Nephron progenitor cell (in vitro differentiated cells): ENCODE measurements at regions not wholly inside any gene's neighbourhood (a gene's known extent, or its start where the extent isn't known, plus 50 kb on each side); places are given as distances from the start of the nearest gene placed in this dataset.

Source experiments
- DNase-seq: peaks from one replicate; pipeline ENCODE4 v3.0.0; 2021
- H3K27ac Mint-ChIP-seq: 2 replicates; pipeline ENCODE4 v1.8.0; 2021; ENCODE audit warnings: mild to moderate bottlenecking, moderate library complexity, mixed read lengths
- H3K27me3 Mint-ChIP-seq: 2 replicates; pipeline ENCODE4 v1.8.0; 2021; ENCODE audit warnings: mild to moderate bottlenecking, low read depth, mixed read lengths; ENCODE audit not compliant: poor library complexity
- H3K36me3 Mint-ChIP-seq: 2 replicates; pipeline ENCODE4 v1.8.0; 2021; ENCODE audit warnings: low read depth, mixed read lengths
- H3K4me1 Mint-ChIP-seq: 2 replicates; pipeline ENCODE4 v1.8.0; 2021; ENCODE audit warnings: mixed read lengths
- H3K4me3 Mint-ChIP-seq: 2 replicates; pipeline ENCODE4 v1.8.0; 2021; ENCODE audit warnings: mild to moderate bottlenecking, moderate library complexity, mixed read lengths
- H3K9me3 Mint-ChIP-seq: 2 replicates; pipeline ENCODE4 v1.8.0; 2021; ENCODE audit warnings: mild to moderate bottlenecking, moderate library complexity, mixed read lengths
- CTCF ChIP-seq: fragments of 200-600 bp; sonication (generic); IDR thresholded peaks from 2 replicates; pipeline ENCODE4 v1.5.0; 2021; ENCODE audit warnings: antibody characterized with exemption

- Mint-ChIP-seq H3K4me1 (no peaks in the 10 kb centered on the region), H3K27me3 (no peaks in the 10 kb centered on the region), H3K27ac (no peak overlapping the region), H3K9me3 (peaks cover under 1% of the 10 kb centered on the region), H3K4me3 (no peak overlapping the region), H3K36me3 (no peaks in the 10 kb centered on the region)
- DNase-seq: no peak
- no peak for TF ChIP-seq CTCF
Measured at GRCh38 chr4:46450556-46450955, 60.6 kb upstream of the GABRA2 start.

GRCh38 chr4:46445710-46446314 lies 55.9 kb upstream of the GABRA2 start:
- Mint-ChIP-seq H3K9me3 (no peaks in the 10 kb centered on the region), H3K36me3 (no peaks in the 10 kb centered on the region), H3K4me3 (no peak overlapping the region), H3K27ac (no peak overlapping the region), H3K4me1 (no peaks in the 10 kb centered on the region), H3K27me3 (no peaks in the 10 kb centered on the region)
- no peak for TF ChIP-seq CTCF
- DNase-seq: no peak

- H3K9me3 Mint-ChIP-seq: no peaks in the 10 kb centered on the region
- TF ChIP-seq CTCF: no peak
- no peak for DNase-seq
- H3K27ac Mint-ChIP-seq: no peak overlapping the region
- H3K36me3 Mint-ChIP-seq: no peaks in the 10 kb centered on the region
- no peaks in the 10 kb centered on the region for H3K4me1 Mint-ChIP-seq
- no peaks in the 10 kb centered on the region for H3K27me3 Mint-ChIP-seq
- no peak overlapping the region for H3K4me3 Mint-ChIP-seq
Measured at GRCh38 chr4:46444318-46445000, 54.5 kb upstream of the GABRA2 start.

- no peak overlapping the region for H3K4me3 Mint-ChIP-seq
- H3K9me3 Mint-ChIP-seq: peaks cover 6% of the 10 kb centered on the region
- H3K4me1 Mint-ChIP-seq: no peaks in the 10 kb centered on the region
- DNase-seq: no peak
- TF ChIP-seq CTCF: no peak
- H3K27me3 Mint-ChIP-seq: no peaks in the 10 kb centered on the region
- H3K27ac Mint-ChIP-seq: no peak overlapping the region
- H3K36me3 Mint-ChIP-seq: no peaks in the 10 kb centered on the region
Measured at GRCh38 chr4:46442963-46443362, 53.0 kb upstream of the GABRA2 start.

- no peak overlapping the region for H3K27ac Mint-ChIP-seq
- H3K4me1 Mint-ChIP-seq: no peaks in the 10 kb centered on the region
- TF ChIP-seq CTCF: no peak
- no peaks in the 10 kb centered on the region for H3K36me3 Mint-ChIP-seq
- H3K9me3 Mint-ChIP-seq: peaks cover 6% of the 10 kb centered on the region
- DNase-seq: no peak
- H3K27me3 Mint-ChIP-seq: no peaks in the 10 kb centered on the region
- H3K4me3 Mint-ChIP-seq: no peak overlapping the region
Measured at GRCh38 chr4:46441136-46441859, 51.4 kb upstream of the GABRA2 start.
